ENCODE measurements at regions not wholly inside any gene's neighbourhood (a gene's known extent, or its start where the extent isn't known, plus 50 kb on each side); places are given as distances from the start of the nearest gene placed in this dataset.

DNA sequence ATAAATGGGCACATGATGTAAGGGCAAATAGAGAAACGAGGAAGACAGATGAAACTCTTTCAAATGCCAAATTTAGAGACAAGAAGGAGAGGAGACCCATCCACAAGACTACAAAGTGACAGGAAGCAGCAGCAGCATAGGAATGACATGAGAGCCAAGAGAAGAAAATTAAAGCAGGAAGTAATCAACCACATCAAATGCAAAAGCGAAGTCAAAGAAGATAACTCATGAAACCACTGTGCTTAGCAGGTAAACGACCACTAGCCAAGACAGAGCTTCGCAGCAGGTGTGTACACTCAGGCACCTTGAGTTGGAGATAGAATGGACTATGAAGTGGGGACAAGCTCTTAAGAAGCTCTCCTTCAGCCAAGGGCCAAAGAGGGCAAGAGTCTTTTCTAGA, 64.1 kb downstream of the KLF12 start:
- no peak overlapping the region for H3K23ac ChIP-seq (ENCODE audit: low read length in 2 of 2)
- H2BK120ac ChIP-seq (ENCODE audit: low read depth, low read length), result no peak overlapping the region
- H3K14ac ChIP-seq (ENCODE audit: low read length in 2 of 2), result no peak overlapping the region
- H2BK15ac ChIP-seq (ENCODE audit: low read depth, poor library complexity, severe bottlenecking), result no peak overlapping the region
- DNase-seq, result no peak
- no peak overlapping the region for H3K4me3 ChIP-seq (ENCODE audit: insufficient read depth in 1 of 2, low read depth in 1 of 2, low read length in 2 of 2)
- WGBS, result 85% methylated on average over 4 of the region's 4 CpGs
- no peaks in the 10 kb centered on the region for H3K27me3 ChIP-seq (ENCODE audit: control insufficient read depth in 1 of 2, insufficient read depth in 1 of 2, low read length in 2 of 2)
- H3K18ac ChIP-seq (ENCODE audit: low read depth in 1 of 2, low read length in 2 of 2), result no peak overlapping the region
- peaks cover 0 to 4% of the 10 kb centered on the region in 2 experiments for H3K36me3 ChIP-seq (ENCODE audit: control insufficient read depth in 1 of 2, insufficient read depth in 2 of 2, low read depth in 1 of 2, low read length in 2 of 2)
- H2AFZ ChIP-seq (ENCODE audit: low read depth, low read length), result no peak overlapping the region
- H3K9ac ChIP-seq (ENCODE audit: low read length), result no peak overlapping the region
- H4K8ac ChIP-seq (ENCODE audit: low read length), result no peak overlapping the region
- no peak overlapping the region for H4K91ac ChIP-seq (ENCODE audit: low read length)
- no peak overlapping the region for H2AK5ac ChIP-seq (ENCODE audit: low read length, severe bottlenecking)
- peaks cover 32% of the 10 kb centered on the region for H3K79me1 ChIP-seq (replicated peaks; ENCODE audit: low read length, poor library complexity, severe bottlenecking)
- no peak overlapping the region for H3K4ac ChIP-seq (ENCODE audit: low read depth in 1 of 2, low read length in 2 of 2)
- no peak overlapping the region for H3K27ac ChIP-seq (ENCODE audit: low read length, poor library complexity, severe bottlenecking)
- no peak overlapping the region for H2BK5ac ChIP-seq (ENCODE audit: low read depth, low read length, poor library complexity, severe bottlenecking)
- H3K9me3 ChIP-seq (ENCODE audit: control insufficient read depth, low read length), result no peaks in the 10 kb centered on the region
- no peak overlapping the region for H3K4me2 ChIP-seq (ENCODE audit: low read length, poor library complexity, severe bottlenecking)
- no peaks in the 10 kb centered on the region for H3K4me1 ChIP-seq (ENCODE audit: control insufficient read depth, insufficient read depth, low read depth, low read length)
- no peak overlapping the region for H2BK12ac ChIP-seq (ENCODE audit: low read length in 2 of 2)

- Histone ChIP-seq H2BK12ac (ENCODE audit: low read length in 2 of 2) (no peak overlapping the region), H2AFZ (ENCODE audit: low read depth, low read length) (no peak overlapping the region), H3K27ac (ENCODE audit: low read length, poor library complexity, severe bottlenecking) (no peak overlapping the region), H3K27me3 (ENCODE audit: control insufficient read depth in 1 of 2, insufficient read depth in 1 of 2, low read length in 2 of 2) (no peaks in the 10 kb centered on the region), H4K91ac (ENCODE audit: low read length) (no peak overlapping the region), H3K4me3 (ENCODE audit: insufficient read depth in 1 of 2, low read depth in 1 of 2, low read length in 2 of 2) (no peak overlapping the region), H3K36me3 (ENCODE audit: control insufficient read depth in 1 of 2, insufficient read depth in 2 of 2, low read depth in 1 of 2, low read length in 2 of 2) (peaks cover 0 to 4% of the 10 kb centered on the region in 2 experiments), H2BK120ac (ENCODE audit: low read depth, low read length) (no peak overlapping the region), H4K8ac (ENCODE audit: low read length) (no peak overlapping the region), H3K14ac (ENCODE audit: low read length in 2 of 2) (no peak overlapping the region), H2BK5ac (ENCODE audit: low read depth, low read length, poor library complexity, severe bottlenecking) (no peak overlapping the region), H3K23ac (ENCODE audit: low read length in 2 of 2) (no peak overlapping the region), H3K9me3 (ENCODE audit: control insufficient read depth, low read length) (no peaks in the 10 kb centered on the region), H2AK5ac (ENCODE audit: low read length, severe bottlenecking) (no peak overlapping the region), H3K18ac (ENCODE audit: low read depth in 1 of 2, low read length in 2 of 2) (no peak overlapping the region), H3K4ac (ENCODE audit: low read depth in 1 of 2, low read length in 2 of 2) (no peak overlapping the region), H3K4me2 (ENCODE audit: low read length, poor library complexity, severe bottlenecking) (no peak overlapping the region), H3K9ac (ENCODE audit: low read length) (no peak overlapping the region), H3K4me1 (ENCODE audit: control insufficient read depth, insufficient read depth, low read depth, low read length) (no peaks in the 10 kb centered on the region), H2BK15ac (ENCODE audit: low read depth, poor library complexity, severe bottlenecking) (no peak overlapping the region), H3K79me1 (replicated peaks; ENCODE audit: low read length, poor library complexity, severe bottlenecking) (peaks cover 28% of the 10 kb centered on the region)
- 97% methylated on average over 5 of the region's 7 CpGs for WGBS
- no peak for DNase-seq
Observed at GRCh38 chr13:74068471-74068870, 65.7 kb downstream of the KLF12 start.

DNA sequence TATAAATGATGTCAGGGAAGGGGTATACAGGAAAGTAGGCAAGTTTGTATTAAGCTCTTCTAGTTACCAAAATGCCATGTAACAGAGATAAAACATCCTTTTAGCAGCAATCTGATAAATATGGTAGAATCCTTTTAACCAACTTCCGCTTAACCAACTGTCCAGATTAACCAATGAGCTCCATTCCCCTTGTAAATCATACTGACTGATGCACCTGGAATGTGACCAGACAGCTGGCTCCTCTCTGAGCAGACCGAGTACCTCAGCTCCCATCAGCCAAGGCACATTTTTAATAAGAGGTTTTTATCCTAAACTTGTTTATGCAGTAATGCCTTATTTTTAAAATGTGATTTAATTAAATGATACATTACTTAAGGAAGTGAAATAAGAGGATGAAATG, 66.4 kb downstream of the KLF12 start:
- Histone ChIP-seq H2AFZ (ENCODE audit: low read depth, low read length) (no peak overlapping the region), H3K23ac (ENCODE audit: low read length in 2 of 2) (peak overlapping the region in 1 of 2 experiments; percentile 78), H3K4me3 (ENCODE audit: insufficient read depth in 1 of 2, low read depth in 1 of 2, low read length in 2 of 2) (no peak overlapping the region), H2BK15ac (ENCODE audit: low read depth, poor library complexity, severe bottlenecking) (no peak overlapping the region), H4K8ac (ENCODE audit: low read length) (no peak overlapping the region), H2AK5ac (ENCODE audit: low read length, severe bottlenecking) (no peak overlapping the region), H2BK120ac (ENCODE audit: low read depth, low read length) (no peak overlapping the region), H3K79me1 (replicated peaks; ENCODE audit: low read length, poor library complexity, severe bottlenecking) (peaks cover 28% of the 10 kb centered on the region), H2BK12ac (ENCODE audit: low read length in 2 of 2) (no peak overlapping the region), H3K14ac (ENCODE audit: low read length in 2 of 2) (no peak overlapping the region), H3K36me3 (ENCODE audit: control insufficient read depth in 1 of 2, insufficient read depth in 2 of 2, low read depth in 1 of 2, low read length in 2 of 2) (peaks cover 0 to 4% of the 10 kb centered on the region in 2 experiments), H3K9ac (ENCODE audit: low read length) (no peak overlapping the region), H3K4me2 (ENCODE audit: low read length, poor library complexity, severe bottlenecking) (no peak overlapping the region), H3K9me3 (ENCODE audit: control insufficient read depth, low read length) (no peaks in the 10 kb centered on the region), H4K91ac (ENCODE audit: low read length) (no peak overlapping the region), H3K4me1 (ENCODE audit: control insufficient read depth, insufficient read depth, low read depth, low read length) (no peaks in the 10 kb centered on the region), H2BK5ac (ENCODE audit: low read depth, low read length, poor library complexity, severe bottlenecking) (no peak overlapping the region), H3K4ac (ENCODE audit: low read depth in 1 of 2, low read length in 2 of 2) (no peak overlapping the region), H3K27ac (ENCODE audit: low read length, poor library complexity, severe bottlenecking) (no peak overlapping the region), H3K27me3 (ENCODE audit: control insufficient read depth in 1 of 2, insufficient read depth in 1 of 2, low read length in 2 of 2) (no peaks in the 10 kb centered on the region), H3K18ac (ENCODE audit: low read depth in 1 of 2, low read length in 2 of 2) (no peak overlapping the region)
- WGBS, result 64% methylated on average over 1 of the region's 2 CpGs
- peak; percentile 39 for DNase-seq

- H2BK5ac ChIP-seq (ENCODE audit: low read depth, low read length, poor library complexity, severe bottlenecking), result no peak overlapping the region
- DNase-seq, result no peak
- no peak overlapping the region for H4K8ac ChIP-seq (ENCODE audit: low read length)
- H3K4me2 ChIP-seq (ENCODE audit: low read length, poor library complexity, severe bottlenecking), result no peak overlapping the region
- H3K14ac ChIP-seq (ENCODE audit: low read length in 2 of 2), result no peak overlapping the region
- H2BK12ac ChIP-seq (ENCODE audit: low read length in 2 of 2), result no peak overlapping the region
- H3K27ac ChIP-seq (ENCODE audit: low read length, poor library complexity, severe bottlenecking), result no peak overlapping the region
- no peak overlapping the region for H3K23ac ChIP-seq (ENCODE audit: low read length in 2 of 2)
- no peak overlapping the region for H3K4me3 ChIP-seq (ENCODE audit: insufficient read depth in 1 of 2, low read depth in 1 of 2, low read length in 2 of 2)
- no peak overlapping the region for H4K91ac ChIP-seq (ENCODE audit: low read length)
- peaks cover 24% of the 10 kb centered on the region for H3K79me1 ChIP-seq (replicated peaks; ENCODE audit: low read length, poor library complexity, severe bottlenecking)
- H3K4ac ChIP-seq (ENCODE audit: low read depth in 1 of 2, low read length in 2 of 2), result no peak overlapping the region
- H3K4me1 ChIP-seq (ENCODE audit: control insufficient read depth, insufficient read depth, low read depth, low read length), result no peaks in the 10 kb centered on the region
- no peak overlapping the region for H3K18ac ChIP-seq (ENCODE audit: low read depth in 1 of 2, low read length in 2 of 2)
- H3K27me3 ChIP-seq (ENCODE audit: control insufficient read depth in 1 of 2, insufficient read depth in 1 of 2, low read length in 2 of 2), result no peaks in the 10 kb centered on the region
- no peak overlapping the region for H2AFZ ChIP-seq (ENCODE audit: low read depth, low read length)
- H2AK5ac ChIP-seq (ENCODE audit: low read length, severe bottlenecking), result no peak overlapping the region
- H2BK120ac ChIP-seq (ENCODE audit: low read depth, low read length), result no peak overlapping the region
- H3K36me3 ChIP-seq (ENCODE audit: control insufficient read depth in 1 of 2, insufficient read depth in 2 of 2, low read depth in 1 of 2, low read length in 2 of 2), result peaks cover 0 to 4% of the 10 kb centered on the region in 2 experiments
- no peak overlapping the region for H2BK15ac ChIP-seq (ENCODE audit: low read depth, poor library complexity, severe bottlenecking)
- no peak overlapping the region for H3K9ac ChIP-seq (ENCODE audit: low read length)
- H3K9me3 ChIP-seq (ENCODE audit: control insufficient read depth, low read length), result no peaks in the 10 kb centered on the region
Observed at GRCh38 chr13:74066937-74067336, 67.3 kb downstream of the KLF12 start.

Measured in mesenchymal stem cell (in vitro differentiated cells and primary cell).